ENCODE measurements at regions not wholly inside any gene's neighbourhood (a gene's known extent, or its start where the extent isn't known, plus 50 kb on each side); places are given as distances from the start of the nearest gene placed in this dataset.

GRCh38 chr2:238581126-238581525 lies 154.4 kb downstream of the ASB1 start:
- no peak for DNase-seq (ENCODE audit: low read depth)

GRCh38 chr2:238582159-238582558 lies 155.4 kb downstream of the ASB1 start:
- DNase-seq (ENCODE audit: low read depth): no peak

GRCh38 chr2:238584617-238585016 lies 157.9 kb downstream of the ASB1 start:
- DNase-seq (ENCODE audit: low read depth): no peak

DNA sequence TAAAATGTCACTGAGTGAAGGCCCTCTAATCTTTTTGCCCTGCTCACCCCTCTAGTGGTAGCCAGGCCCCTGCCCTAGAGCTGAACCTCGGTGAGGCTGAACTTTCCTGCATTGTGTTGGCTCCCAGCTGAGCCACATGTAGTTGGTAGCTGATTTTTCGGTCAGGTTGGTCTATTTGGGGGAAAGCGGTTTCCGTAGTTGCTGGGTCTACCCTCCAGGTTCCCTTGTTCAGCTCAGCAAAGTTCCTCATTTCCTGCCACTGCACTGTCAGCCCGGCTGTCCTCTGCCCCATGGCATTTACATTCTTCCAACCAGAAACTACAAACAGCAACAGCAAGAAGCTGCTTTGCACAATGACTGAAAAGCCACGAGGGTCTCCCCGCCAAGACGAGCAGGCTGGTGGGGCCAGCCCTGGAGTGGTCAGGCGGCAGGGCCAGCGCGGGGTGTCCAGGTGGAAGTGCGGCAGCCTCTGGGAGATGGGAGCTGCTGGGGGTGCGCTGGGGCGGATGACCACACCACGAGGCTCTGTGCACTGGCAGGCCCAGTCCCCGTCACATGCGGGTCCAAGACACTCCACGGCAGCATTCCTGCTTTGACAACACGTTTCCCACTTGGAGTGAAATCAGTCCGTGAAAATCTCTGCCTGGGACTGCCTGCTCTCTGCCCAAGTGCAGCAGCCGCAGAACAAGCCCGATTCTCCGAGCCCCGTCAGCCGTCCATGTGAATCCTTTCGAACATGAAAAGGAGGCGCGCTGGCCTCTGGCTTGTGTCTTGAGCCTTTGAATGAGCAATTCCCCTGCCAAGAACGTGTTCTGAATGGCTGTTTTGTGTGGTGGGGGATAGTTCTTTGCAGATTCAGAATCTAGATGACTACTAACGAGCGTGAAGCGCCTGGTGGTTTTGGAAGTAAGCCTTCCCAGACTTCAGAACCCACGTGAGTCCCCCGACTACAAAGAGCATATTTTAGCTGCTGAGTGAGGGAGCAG lies 159.4 kb downstream of the ASB1 start:
- no peak for DNase-seq (ENCODE audit: low read depth)

DNA sequence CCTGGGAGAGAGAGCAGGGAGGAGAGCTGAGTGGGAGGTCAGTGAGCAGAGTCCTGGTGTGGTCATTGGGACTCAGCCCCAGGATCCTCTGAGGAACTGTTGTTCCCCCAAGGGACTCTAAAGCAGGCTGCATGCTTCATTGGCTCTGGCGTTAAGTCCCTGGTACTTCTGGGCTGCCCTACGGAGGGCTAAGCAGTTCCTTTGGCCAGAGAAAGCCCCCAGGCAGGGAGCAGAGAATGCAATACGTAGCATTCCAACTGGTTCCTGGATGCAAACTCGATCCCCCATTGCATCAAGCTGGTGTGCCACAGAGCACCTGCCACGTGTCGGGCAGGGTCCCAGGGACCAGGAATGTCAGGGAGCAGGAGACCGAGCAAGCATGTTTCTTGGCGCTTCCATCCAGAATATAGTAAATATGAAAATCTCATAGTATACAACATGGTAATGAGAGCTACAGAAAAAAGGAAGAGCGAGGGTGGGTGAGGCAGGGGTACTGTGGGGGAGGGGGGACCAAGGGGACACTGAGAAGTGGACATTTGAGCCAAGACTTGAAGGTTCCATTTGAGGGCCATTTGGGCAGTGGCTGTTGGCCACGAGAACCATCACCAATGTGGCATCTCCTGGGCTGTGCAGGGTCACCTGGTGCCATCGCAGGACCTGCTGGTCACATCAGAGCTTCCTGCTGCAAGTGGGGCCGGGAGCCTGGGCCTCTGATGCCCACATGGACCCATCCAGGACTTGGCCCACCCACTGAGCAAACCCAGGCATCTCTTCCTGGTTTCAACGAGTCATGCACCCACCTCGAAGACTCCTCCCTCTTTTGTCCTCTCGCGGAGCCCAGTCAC lies 160.4 kb downstream of the ASB1 start:
- no peak for DNase-seq (ENCODE audit: low read depth)

- DNase-seq (ENCODE audit: low read depth): no peak
Observed at GRCh38 chr2:238587776-238588660, 161.3 kb downstream of the ASB1 start.

DNA sequence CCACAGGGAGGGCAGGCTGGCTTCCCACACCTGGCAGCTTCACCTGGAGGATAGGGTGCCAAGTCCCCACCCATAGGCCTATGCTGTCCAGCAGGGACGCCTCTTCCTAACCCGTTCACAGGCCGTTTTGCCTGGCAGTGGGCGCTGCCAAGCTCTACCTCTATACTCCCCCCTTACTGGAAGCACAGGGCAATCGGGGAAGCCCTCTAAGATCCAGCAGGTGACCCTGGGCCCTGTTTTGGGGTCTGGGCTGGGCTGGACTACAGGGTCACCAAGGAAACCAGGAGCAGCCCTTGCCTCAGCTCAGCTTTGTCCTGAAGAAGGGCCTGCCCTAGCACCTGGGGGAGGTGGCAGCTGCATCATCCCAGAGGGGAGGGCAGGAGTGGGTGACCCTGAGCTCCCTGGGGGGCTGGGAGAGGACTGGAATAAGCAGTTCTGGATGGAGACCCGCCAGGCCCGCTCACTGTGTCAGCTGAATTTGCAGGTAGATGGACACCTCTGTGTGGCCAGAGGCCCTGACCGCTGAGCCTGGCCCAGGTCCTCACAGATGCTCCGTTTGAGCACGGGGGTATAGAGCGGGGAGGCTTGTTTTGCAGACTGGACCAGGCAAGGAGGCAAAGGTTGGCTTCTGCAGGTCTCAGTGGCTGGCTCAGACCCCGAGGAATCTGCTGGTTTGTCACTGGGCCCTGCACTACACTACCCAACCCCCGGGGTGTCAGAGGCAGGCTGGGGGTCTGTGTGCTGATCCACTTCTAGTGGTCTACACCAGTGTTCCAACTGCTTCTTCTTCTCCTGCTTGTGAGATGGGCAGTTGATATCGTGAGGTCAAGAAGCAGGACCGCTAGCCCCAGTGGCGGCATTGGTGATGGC lies 163.1 kb downstream of the ASB1 start:
- no peak for DNase-seq (ENCODE audit: low read depth)

DNA sequence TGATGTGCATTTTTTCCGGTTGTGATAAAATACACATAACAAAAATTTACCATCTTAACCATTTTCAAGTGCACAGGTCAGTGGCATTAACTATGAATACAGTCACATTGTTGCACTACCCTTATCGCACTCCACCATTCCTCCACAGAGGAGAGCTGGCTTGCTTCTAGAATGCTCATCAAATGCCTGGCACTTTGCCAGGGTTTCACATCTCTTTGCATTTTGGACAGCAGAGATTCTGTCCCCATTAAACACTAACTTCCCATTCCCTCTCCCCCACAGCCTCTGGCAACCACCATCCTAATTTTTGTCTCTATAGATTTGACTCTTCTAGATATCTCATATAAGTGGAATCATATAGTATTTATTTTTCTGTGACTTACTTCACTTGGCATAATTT lies 165.0 kb downstream of the ASB1 start:
- no peak for DNase-seq (ENCODE audit: low read depth)

DNA sequence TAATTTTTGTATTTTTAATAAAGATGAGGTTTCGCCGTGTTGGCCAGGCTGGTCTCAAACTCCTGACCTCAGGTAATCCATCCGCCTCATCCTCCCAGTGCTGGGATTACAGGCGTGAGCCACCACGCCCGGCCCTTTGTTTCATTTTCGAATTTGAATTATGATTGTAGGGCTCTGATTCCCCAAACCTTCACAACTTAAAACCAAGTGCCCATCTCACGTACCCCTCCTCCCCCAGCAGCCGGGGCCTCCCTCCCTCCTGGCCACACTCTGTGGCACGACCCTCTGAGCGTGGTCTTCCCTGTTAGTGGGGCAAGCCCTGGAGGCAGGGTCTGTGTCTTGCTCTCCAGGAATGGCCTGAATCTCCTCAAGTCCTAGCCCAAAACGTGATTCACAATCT lies 166.5 kb downstream of the ASB1 start:
- DNase-seq (ENCODE audit: low read depth): no peak

GRCh38 chr2:238593678-238594077 lies 167.0 kb downstream of the ASB1 start:
- no peak for DNase-seq (ENCODE audit: low read depth)

DNA sequence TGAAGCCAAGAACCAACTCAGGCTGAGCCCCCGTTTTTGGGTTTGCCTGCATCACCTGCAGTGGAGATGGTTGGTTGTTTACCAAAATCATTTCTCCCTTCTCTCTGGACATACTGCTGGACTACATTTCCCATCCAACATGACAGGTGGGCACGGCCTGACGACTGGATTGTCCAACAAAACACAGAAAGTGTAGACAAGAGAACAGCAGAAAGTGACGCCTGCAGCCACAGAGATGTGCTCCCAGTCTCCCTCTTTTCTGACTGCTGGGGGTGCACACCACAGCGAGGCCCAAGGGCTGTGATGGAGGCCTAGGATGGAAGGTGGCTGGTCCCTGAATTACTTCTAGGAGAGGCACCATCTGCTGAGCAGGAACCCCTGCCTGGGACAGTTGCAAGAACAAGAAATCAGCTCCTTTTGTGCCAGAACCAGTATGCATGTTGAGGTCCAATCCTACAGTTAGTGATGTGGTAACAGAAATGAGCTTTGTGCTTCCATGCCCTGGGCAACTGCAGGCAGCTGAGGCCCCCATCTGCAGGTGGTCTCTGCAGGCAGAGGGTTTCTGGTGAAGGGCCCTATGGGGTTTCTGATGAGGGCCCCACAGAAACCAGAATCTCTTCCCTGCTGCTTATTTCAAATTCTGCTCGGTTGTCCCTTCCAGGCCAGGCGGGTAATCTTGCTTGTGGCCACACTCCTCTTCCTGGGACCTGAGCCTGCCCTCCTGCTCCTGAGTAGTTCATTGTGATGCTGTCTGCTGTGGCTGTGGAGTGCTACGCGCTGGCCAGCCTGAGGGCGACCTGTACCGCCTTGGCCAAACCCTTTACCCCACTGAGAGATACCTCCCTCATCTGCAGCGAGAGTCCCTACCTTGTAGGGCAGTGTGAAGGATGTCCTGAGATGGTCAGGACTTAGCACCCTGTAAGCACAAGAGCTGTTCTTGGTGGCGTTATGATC lies 168.3 kb downstream of the ASB1 start:
- DNase-seq (ENCODE audit: low read depth): no peak

DNA sequence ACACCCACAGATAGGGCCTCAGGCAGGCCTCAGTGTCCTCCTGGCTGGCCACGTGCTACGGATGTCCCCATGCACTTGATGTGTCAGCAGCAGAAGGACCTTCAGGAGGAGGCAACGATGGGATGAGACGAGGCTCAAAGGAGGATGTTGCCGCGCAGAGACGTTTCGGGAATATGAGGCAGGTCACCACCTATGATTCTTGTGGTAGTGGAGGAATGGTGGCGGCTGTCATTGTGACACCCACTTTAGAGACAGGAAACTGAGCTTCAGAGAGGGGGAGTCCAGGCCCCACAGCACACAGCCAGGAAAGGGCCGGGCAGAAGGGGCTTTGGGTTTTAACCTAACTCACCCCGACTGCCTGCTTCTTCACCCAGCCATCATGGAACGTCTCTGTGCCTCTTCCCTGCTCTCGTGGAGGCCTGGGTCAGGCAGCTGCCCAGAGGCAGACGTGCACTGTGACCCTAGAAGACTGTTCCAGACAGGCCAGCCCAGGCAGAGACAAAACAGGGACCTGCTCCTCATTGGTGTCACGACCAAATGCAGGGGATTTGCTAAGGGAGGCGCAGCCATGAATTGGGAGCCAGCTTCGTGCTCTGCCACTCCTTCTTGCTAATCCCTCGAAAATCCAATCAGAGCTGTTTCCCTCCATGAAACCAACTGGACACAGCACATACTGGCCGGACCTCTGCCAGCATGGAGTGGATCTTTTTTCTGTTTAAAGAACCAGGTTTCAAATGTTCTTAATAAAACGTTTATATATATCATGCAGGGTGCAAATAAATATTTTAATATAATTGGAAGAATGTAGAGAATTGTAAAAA lies 169.2 kb downstream of the ASB1 start:
- DNase-seq (ENCODE audit: low read depth): no peak

GRCh38 chr2:238596571-238597551 lies 170.1 kb downstream of the ASB1 start:
- DNase-seq (ENCODE audit: low read depth): no peak

GRCh38 chr2:238597638-238598528 lies 171.2 kb downstream of the ASB1 start:
- no peak for DNase-seq (ENCODE audit: low read depth)

GRCh38 chr2:238598802-238599530 lies 172.2 kb downstream of the ASB1 start:
- no peak for DNase-seq (ENCODE audit: low read depth)
